GM18867 (cell line): ENCODE measurements at regions not wholly inside any gene's neighbourhood (a gene's known extent, or its start where the extent isn't known, plus 50 kb on each side); places are given as distances from the start of the nearest gene placed in this dataset.
"Not testable (repeated sequence)": the region's sequence is repeated elsewhere in the genome, so short reads cannot be mapped to it uniquely, and the experiment has no call there.

Source experiments
- ATAC-seq: cut with Tn5 transposase; IDR thresholded peaks from one replicate; pipeline ENCODE4 v1.9.1; 2021; ENCODE audit warnings: mild to moderate bottlenecking, moderate library complexity; ENCODE audit not compliant: unreplicated experiment

DNA sequence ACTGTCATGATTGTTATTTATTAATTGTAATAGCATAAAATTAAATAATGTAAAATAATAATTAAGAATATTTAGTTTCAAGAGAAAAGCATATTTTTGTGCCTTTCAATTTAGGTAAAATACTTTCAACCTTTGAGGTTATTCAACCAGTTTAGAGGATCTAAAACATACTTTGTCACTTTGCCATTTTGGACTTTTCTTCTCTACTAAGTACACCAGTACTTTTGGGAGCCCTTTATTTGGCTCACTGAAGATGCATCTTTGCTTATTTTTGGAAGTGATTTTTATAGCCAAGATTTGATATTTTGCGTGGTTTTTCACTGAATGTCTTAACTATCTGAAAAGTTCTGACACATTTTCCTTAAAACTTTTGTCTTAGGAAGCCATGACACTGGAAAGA, 860.5 kb downstream of the SORCS1 start:
- ATAC-seq, result no peak

DNA sequence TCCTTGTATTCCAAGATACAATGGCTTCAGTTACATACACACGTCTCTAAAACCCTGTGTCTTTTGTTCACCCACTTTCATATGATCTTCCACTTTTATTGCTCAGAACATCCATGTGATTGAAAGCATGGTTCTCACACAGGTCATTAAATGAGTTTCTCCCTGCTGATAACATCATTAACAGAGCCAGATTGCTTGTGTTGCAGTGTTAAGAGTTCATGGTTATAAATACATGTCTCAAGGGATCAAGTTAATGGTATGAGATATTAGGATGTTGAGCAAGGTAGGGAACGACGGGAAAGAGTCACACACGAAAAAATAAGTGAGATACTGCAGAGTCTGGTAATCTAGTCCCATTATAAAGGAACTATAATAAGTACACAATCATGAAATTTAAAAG, 861.5 kb downstream of the SORCS1 start:
- ATAC-seq, result no peak

DNA sequence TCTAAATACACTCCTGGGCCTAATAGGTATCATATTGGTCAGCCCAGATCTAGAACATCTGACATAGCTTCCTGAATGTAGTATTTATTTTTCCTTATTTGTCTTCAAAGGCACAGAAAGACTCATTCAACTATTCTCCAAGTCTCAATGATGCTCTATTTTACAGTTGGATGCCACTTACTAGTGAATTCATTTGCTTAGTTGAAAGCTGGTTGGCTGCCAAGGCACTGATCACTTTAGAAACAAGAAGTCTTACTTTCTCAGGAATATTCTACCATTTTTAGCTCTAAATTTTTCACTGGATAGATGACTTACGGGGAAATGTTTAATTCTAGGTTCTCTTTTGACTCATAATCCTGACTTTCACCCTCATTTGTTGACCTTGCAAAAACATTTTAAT, 863.4 kb downstream of the SORCS1 start:
- no peak for ATAC-seq

DNA sequence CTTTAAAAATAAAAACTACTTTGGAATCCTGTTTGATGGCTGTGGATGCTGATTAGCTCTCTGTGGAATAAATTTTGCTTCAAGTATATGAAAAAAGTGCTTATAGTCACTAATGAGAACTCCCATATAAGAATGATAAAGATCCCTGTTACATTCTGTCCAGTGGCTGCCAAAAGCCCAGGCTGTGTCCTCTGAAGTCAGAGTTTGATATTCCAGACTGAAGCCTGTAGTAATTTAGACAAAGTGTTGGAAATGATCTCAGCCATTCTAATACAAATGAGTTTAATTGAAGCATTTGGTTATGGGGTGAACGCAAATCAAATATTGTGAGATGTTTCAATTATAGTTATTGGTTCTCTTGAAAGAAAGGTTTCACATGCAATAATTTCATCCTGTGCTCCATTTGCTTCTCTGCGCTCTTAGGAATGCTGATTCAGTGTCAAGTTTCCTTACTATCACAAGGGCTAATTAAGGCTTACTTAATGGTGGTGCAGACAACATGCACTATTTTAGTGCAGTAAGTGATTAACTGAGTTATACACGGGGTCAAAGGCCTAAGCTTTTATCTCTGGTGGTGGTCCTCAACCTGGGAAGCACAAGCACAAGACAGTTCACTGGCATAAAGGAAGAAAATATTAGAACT, 867.6 kb downstream of the SORCS1 start:
- ATAC-seq, result no peak

DNA sequence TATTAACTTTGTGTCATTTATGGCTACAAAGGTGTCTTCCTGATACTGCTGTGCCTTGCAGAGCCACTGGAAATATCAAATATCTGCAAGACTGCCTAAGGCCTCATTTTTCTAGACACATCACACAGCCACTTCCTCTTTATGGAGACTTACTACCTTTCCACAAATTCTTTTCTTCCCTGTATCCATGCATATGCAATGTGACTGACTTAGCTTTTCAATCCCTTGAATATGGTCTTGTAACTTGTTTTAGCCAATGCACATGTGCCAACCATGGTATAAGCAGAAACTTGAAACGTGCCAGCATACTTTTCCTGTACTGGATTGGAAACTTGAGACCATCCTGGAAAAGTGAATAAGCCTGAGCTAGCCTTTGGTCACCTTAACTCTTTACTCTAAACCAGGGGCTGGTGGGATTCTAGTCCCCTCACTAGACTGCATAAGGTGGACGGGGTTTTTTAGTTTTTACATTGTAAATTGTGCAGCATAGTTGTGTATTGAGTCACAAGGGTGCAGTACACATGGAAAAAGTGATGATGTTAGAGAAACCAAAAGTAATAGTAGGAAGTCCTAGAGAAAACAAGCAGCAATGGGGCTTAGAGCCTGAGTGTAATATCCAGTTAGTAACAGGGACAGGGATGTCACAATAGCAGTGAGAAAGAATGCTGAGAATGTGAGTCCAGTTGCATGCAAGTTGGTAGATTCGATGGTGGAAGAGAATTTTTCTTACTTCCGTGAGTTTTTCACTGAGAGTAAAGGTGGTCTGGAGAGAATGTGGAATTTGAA, 879.5 kb downstream of the SORCS1 start:
- ATAC-seq, result no peak

DNA sequence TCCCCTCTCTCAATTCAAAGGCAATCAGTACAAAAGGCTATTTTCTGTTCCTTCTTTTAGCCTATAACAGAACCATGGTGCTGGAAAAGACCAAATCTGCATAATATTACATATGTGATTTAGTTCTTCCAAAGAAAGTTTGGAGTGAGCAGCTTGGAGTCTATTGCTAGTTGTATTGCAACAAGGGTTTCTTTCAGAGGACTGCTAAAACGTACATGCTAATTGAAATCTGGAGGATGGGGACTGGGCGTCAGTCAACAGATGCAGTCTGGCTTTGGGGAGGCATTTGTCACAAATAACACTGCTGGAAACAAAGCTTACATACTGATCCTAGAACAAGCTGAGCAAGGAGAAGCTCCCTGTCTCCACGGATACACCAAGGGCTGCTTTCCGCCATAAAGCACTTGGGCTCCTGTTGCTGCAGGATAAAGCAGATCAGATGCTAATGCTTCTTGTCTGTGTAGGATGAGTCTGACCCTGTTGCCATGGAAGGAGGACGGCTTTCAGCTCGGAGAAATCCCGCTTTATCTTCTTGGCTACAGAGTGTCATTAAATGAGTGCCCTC, 883.5 kb downstream of the SORCS1 start:
- ATAC-seq, result no peak

DNA sequence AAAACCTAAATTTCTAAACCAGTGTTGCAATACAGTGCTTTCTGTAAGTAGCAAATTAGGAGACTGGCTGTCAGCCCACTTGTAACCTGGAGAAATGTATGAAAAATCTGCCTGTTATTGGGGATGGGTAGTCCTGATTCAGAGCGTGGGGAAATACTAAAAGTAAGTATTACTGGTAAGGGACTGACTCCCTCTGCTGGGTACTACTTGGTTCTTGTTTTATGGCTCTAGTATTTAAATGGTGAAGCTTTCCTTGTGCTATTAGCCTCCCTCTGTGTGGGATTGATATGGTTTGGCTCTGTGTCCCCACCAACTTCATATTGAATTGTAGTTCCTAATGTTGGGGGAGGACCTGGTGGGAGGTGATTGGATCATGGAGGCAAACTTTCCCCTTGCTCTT, 886.1 kb downstream of the SORCS1 start:
- ATAC-seq, result no peak

DNA sequence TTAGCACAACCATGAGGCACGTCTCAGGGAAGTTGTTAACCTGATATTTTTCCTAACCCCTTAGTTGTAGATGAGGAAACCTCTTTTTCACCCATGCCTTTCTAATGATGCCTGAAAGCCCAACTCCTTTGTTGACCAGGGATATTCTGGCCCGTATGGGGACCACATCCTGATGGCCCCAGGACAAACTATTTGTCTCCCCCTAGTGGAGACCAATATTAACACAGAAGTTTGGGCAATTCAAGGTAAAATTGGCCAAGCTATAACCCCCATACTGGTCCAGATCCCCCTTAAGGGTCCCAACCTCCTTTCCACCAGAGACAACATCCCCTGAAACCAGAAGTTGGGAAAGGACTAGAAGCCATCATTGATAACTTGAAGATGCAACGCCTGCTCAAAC, 893.3 kb downstream of the SORCS1 start:
- no peak for ATAC-seq

DNA sequence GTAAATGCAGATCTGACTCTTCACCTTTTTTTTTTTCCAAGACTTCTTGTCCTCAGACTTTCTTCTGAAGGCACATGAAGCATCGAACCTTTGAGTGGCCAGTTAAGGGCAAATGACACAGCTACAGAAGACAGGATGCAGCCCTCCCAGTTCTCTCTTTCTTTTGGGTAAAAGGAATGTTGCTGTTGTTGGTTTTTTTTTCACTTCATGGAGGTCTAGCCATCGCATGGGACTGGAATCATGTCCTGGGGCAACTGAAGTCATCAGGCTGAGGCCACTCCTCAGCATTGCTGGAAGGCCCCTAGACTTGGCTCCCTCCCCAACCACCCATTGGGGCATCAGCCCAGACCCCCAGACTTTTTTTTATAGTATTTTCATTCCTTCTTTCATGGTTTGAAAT, 896.5 kb downstream of the SORCS1 start:
- no peak for ATAC-seq

DNA sequence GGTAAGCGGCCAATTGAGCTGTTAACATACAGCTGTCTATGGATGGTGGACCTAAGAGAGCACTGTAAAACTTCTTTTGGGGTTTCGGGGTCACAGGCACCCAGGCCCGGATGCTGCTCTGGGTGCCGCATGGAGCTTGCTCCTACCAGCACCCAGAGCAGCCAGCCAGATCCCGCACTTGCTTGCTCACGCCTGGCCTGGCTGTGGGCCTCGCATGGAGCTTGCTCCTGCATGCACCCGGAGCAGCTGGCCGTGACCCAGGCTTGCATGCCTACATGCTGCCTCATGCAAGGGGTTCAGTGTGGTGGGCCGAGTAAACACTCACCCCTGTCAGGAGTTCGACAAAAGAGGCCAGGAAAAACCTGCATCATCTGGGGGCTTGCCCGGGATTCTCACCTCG, 896.9 kb downstream of the SORCS1 start:
- no peak for ATAC-seq

DNA sequence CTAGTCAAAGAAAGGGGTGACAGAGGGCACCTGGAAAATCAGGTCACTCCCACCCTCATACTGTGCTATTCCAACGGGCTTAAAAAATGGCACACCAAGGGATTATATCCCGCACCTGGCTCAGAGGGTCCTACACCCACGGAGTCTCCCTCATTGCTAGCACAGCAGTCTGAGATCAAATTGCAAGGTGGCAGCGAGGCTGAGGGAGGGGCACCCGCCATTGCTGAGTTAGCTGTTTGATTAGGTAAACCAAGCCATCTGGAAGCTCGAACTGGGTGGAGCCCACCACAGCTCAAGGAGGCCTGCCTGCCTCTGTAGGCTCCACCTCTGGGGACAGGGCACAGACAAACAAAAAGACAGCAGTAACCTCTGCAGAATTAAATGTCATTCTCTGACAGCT, 907.1 kb downstream of the SORCS1 start:
- ATAC-seq, result not testable (repeated sequence)

DNA sequence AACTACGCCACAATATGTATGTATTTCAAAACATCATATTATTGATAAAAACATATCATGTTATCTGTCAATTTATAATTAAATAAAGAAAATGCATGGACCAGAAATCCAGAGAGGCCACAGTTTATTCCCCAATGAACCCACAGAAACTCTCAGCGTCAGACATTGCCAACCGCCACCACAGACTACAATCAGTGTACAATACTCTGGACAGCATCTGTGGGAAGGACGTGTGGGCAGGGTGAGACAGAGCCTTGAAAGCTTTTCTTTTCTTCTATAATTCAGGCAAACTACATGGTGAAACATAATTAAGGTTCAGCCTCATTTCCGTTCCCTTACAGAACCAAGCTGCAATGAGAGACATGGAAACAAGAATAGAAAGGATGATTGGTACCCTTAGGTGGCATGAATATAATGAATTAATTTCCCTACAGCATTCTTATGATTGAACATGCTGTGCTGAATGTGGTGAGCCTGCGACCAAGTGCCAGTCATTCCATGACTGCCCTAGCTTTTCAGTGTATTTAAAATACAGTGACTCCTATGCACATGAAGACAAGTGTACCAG, 909.3 kb downstream of the SORCS1 start:
- no peak for ATAC-seq

DNA sequence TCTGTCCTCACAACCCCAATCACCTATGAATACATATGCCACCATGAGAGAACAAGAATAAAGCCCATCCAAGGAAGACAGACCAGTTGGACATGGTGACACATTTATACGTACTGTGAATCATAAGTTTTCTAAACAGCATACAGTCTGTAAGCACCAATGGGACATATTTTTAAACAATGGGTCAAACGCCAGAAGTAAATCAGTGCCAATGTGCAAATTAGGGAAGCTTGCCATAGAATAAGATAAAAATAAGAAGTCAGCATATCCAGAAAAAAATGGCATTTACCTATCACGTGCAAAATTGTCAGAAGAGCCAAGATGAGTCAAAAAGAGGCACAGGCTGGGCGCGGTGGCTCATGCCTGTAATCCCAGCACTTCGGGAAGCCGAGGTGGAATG, 910.4 kb downstream of the SORCS1 start:
- no peak for ATAC-seq

DNA sequence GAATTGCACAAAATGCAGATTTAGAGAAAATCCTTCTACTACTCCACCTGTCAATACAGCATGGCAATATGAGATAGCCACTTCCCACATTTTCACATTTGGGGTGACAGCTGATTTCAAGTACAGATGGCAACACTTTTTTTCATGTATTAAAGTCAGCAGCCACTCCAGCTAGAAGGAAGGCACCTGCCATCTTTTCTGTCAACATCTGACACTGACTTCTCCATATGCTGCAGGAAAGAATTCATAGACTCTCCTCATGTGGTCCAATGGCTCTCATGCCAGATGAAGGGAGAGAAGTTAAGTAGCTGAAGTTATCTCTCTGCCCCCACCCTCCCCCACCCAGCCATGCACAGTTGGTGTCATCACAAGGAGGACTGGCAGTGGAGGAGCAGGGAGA, 912.0 kb downstream of the SORCS1 start:
- ATAC-seq, result no peak

DNA sequence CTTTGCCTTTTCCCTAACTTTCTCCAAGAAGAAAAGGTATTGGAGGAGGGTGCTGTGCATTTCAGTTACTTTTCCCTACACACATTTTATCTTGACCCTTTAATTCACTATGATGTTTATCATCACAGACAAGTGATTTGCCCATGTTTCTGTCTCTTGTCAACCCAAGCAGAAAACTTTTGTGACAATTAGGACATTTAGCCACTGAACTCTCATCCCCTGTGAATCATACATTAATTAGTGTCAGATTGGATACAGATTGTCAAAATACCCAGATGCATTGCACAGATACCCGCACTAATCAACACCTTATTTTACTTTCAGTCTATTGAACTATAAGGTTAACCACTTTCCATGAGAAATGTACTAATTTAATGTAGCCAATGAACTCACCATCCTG, 912.9 kb downstream of the SORCS1 start:
- ATAC-seq, result no peak

DNA sequence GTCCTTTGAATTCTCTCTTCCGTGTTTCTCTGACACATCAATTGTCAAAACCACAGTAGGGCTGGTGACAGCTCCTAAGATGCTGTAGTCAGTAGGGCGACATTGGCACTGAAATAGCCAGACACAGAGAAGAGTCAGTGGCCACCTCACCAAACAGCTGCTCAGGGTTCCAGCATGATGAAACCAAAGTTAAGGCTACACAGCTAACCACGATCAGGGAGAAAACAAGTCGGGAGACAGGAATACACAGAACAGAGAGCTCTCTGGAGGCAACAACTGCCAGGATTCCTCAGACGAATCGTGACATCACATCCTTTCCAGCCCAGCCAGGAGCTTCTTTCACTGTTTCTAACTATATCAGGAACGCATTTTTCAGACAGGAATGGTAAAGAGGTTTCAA, 922.2 kb downstream of the SORCS1 start:
- ATAC-seq, result no peak

DNA sequence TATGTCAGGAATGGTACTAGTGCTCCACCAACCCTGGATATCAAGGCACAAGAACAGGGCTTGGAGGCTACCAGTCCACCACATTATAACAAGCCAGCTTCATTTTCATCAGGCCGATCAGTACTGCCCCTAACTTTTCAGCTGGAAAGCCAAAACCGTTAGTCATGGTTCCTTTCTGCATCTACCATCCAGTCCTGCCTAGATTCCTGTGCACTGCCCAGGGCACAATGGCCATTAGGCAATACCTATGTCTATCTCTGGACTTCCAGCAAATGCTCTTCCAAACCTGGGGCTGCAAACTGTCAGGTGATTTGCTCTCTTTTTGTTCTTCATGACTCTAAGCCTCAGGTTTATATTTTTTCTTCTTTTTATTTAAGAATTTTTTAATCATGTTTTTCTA, 937.7 kb downstream of the SORCS1 start:
- ATAC-seq, result no peak

DNA sequence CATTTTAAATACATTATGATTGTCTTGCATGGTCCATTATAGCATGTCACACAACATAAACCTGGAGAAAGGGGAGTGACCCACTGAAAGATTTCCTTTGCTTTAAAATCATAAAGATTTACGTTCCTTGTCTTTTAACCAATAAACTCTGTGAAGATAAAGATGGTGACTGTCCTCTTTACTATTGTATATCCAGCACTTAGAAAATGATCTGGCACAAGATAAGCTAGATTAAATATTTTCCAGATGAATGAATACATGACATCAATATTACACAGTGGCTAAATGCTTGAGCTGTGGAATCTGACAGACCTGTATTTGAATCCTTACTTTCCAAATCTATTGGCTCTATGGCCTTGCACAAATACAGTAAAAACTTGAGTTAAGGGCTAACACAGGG, 938.4 kb downstream of the SORCS1 start:
- ATAC-seq, result no peak

DNA sequence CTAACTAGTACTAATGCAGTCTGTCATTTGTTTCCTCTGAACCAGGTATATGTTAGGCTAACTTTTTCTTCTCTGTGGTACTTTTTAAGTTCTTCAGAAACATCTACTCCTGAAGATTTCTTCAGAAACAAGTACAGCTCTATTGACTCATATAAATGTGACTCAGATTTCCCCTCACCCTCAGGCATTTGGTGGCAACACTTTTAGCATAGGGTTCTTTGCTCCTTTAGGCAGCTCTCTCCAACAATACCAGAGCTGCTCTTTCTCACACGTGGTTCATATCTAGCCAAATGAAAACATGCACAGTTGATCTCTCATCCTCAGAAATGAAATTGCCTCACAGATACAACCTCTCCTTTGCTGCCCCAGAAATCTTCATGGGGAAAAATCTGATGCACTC, 939.8 kb downstream of the SORCS1 start:
- ATAC-seq, result no peak

DNA sequence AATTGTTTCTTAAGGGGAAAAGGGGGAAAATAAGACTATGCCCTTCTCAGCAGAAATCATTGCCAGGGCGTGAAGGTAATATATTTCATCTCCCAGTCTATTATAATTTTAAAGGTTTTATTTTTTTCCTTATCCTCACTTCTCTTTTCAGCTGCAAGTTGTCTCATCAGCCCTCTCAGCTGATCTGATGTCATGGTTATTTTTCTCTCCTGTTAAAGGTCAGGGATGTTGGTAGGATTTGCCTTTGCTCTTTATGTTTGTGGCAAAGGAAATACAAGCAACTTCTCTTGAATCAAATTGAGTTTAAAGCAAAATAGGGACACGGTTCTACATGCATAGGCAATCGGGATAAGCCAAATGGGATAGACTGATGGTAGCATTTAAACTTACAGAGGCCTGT, 946.9 kb downstream of the SORCS1 start:
- ATAC-seq, result no peak

DNA sequence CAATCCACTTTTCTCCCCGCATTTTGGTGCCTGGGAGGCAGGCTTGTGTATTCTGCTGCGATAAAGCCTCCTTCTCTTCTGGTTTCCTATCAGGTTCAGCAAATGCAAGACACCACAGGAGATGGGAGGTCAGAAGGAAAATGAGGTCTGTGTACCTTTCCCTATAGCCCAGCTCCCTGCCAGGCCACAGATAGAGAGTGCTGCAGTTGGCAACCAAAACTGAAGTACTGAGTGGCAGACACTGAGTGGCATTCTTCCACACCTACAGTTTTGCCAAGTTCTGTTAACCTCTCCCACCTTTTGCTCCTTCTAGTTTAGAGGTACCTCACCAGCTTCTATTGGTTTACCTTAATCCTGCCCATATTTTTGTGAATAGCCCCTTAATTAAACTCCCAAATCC, 948.4 kb downstream of the SORCS1 start:
- ATAC-seq, result no peak

DNA sequence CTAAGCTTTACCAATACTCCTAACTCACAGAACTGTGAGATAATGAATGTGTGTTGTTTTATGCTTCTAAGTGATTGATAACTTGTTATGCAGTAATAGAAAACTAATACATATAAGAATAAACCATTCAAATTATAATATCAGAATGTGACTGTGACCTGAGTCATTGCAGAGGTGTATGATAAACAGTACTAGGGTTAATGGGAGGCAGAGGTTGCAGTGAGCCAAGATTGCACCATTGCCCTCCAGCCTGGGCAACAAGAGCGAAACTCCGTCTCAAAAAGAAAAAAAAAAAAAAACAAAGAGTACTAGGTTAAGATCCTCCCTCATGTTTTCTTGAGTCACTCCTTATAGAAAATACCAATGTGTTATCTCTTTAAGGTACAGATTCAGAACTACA, 950.3 kb downstream of the SORCS1 start:
- ATAC-seq, result no peak
